GM18867 (cell line): ENCODE measurements at regions not wholly inside any gene's neighbourhood (a gene's known extent, or its start where the extent isn't known, plus 50 kb on each side); places are given as distances from the start of the nearest gene placed in this dataset.
"Not testable (repeated sequence)": the region's sequence is repeated elsewhere in the genome, so short reads cannot be mapped to it uniquely, and the experiment has no call there.

Experiments used
- ATAC-seq: cut with Tn5 transposase; IDR thresholded peaks from one replicate; pipeline ENCODE4 v1.9.1; 2021; ENCODE audit warnings: mild to moderate bottlenecking, moderate library complexity; ENCODE audit not compliant: unreplicated experiment

DNA sequence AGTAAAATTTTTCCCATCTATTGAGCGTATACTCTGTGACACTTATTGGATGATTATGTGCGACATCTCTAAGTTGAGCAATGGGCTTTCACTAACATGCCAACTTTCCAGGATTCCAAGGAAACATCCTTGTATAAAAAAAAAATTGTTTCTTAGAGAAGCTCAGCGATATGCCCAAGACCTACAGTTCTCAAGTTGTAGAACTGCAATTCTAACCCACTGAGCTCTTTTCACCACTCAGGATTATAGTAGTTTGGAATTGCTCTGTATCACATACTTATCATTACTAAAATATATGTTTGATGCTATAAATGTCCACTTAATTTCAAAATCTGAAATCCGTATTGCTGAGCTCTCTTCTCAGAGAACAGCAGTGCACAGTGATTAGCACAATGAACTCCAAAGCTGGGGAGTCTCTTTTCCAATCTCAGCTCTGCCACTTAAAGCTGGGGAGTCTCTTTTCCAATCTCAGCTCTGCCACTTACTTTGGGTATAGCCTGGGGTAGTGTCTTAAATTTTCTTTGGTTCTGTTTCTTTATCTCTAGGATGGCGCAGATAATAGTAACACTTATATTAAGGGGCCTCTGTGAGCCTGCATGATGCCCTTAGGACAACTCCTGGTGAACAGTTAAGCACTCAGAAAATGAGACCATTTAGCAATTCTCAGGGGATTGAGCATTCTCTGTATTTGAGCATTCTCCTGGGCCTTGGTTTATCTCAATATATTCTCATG, 1722.2 kb upstream of the AGA start:
- no peak for ATAC-seq

DNA sequence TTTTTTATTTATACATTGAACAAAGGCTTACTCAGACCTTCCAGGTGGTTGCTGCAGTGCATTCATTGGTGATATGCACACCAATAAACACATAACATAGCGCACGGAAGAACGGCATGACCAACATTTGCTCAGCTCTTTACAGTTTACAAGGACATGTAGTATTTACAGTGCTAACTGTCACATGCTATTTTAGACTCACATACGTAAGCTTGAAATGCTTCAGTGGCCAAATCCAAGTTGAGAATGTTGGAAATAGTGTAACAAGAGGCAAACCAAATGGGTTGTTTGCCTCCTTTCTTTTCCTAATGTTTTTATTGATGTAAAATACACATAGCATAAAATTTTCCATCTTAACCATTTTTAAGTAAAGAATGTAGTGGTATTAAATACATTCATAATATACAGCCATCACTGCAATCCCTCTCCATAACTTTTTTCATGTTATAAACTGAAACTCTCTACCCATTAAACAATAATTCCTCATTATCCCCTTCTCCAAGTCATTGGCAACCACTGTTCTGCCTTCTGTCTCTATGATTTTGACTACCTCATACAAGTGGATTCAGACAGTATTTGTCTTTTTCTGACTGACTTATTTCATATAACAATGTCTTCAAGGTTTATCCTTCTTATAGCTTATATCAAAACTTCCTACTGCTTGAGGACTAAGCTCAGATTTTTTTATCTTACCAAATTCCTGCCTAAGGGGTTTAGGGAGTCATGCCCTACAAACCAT, 1722.9 kb upstream of the AGA start:
- ATAC-seq: no peak

DNA sequence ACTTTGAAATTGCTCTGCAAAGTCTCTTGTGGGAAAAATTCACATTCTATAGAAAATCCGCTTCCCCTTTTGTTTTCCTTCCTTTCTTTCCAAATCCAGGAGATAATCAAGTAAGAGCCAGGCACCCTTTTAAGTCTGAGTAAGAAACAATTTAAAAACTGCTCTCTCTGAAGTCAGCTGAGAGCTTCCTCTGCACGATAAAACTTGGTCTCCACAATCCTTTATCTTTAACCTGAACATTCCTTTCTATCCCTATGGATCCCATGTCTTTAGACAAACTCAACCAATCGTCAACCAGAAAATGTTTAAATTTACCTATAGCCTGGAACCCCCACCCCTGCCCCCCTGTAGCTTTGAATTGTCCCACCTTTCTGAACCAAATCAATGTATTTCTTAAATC, 1723.6 kb upstream of the AGA start:
- no peak for ATAC-seq

DNA sequence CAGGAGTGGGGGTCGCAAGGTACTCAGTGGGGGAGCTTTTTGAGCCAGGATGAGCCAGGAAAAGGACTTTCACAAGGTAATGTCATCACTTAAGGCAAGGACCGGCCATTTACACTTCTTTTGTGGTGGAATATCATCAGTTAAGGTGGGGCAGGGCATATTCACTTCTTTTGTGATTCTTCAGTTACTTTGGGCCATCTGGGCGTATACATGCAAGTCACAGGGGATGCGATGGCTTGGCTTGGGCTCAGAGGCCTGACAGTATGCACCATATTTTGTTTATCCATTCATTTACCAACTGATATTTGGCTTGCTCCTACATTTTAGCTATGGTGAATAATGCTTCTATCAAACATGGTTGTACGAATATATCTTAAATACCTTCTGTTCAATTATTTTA, 1728.1 kb upstream of the AGA start:
- ATAC-seq: not testable (repeated sequence)

DNA sequence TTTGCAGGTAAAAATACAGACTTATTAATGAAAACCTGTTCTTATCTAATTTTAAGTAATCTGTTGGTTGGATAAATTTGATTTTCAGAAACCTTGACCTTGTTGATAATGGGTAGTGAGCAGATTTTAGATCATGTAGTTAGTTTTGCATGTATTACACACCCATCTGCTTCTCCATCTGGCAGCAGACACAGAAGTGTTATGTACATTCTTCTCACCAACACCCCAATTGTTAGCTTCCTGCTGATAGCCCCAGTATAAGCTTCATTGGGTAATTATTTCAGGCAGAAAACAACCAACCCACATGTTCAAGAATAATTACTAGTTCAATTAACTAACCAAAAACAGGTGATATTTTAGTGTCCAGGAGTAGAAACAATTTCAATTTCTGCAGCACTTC, 1740.5 kb upstream of the AGA start:
- ATAC-seq: no peak

DNA sequence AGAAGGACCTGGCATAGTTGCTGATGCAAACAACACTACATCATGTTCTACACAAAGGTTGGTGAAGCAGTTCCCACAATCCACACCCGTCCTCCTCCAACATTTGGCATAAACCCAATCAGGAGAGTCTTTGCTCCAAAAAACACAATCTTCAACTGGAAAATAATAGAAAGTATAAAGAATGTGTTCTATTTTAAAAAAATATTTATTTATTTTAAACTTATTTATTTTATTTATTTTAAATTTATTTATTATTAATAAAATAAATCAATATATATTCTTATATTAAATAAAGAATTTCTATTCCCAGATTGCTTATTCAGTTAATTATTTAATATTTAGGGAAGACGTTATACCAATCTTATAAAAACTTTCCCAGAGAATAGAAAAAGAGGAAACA, 1753.7 kb upstream of the AGA start:
- ATAC-seq: no peak

DNA sequence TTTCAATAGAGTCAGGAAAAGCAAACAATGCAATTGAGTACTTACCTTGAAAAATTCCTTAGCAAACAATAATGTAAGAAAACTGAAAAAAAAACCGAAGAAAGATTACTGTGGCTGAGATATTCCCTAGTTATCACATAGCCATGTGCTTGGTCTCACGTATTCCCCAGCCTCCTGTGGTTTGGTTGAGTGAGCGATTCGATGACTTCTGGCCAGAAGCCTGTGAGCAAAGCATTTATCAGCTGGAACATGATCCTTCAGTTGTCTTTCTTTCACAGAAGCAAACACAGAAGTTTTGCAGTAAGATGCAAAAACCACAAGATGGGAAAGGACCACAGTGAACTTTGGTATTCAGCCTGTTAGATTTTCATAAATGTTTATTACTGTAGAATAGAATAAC, 1754.3 kb upstream of the AGA start:
- ATAC-seq: no peak

DNA sequence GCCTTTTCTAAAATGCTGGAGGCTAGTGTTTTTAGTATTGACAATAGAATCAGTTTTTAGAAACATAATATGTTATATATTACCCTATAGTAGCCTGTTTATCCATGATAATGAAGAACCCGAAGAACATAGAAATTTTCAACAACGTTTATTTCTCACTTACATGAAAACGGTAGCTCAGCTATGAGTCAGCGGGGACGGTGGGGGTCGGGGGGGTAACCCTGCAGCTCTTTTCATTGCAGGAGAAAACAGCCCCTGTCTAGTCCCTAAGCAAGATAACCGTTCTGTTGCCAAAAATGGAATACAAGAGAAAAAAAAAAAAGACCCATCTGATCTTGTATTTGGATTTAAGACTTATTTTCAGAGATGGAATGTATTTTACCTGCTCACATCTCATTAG, 1758.4 kb upstream of the AGA start:
- ATAC-seq: no peak

DNA sequence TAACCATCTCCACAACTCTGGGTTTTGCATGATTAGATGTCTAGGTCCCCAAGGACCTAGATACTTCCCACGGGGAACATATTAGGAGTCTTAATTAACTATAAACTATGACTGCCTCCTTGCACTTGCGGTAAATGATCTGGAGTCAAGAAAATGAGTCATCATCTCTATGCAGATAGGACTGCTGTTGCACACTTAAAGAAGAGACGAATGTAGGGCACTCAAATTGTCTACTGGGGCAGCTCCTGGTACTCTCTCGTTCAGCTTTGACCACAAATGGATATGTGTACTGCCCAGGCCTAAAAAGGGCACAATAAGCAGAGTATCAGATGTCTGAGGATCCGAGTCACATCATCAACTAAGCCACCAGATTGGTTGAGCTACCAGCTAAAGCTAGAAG, 1783.4 kb upstream of the AGA start:
- ATAC-seq: no peak

DNA sequence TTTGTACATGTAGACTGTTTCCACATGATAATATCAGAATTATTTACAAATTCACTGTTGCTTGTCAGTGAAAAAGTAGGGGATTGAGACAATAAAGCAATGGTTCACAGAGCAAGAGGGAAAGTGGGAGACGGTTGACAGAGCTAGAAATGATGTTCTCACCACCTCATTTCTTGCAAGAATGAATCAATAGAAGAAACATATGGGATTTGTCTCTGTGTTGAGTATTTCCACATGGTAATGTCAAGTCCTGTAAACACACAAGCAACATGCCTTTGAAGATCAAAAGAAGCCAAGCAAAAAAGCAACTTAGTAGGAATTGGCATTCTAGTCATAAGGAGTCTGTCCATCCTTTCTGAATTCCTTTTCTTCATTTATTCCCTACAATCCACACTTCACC, 1806.6 kb upstream of the AGA start:
- ATAC-seq: no peak

DNA sequence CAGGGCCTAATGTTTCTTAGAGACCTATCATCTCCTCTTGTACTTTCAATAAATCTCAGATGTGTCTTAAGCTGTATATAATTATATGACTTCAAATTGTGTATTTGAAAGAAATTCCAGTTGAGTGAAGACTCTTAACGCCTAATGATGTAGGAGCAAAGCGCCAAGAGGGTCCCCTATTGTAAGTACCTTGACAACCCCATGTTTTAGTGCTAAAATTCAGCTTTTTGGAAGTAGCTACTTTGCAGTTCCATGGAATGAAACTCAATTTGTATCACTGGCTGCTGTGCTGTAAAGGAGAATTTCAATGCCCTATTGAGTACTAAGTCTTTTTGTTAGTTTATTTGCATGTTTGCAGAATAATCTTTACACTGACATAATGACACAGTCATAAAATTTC, 1826.6 kb upstream of the AGA start:
- no peak for ATAC-seq

DNA sequence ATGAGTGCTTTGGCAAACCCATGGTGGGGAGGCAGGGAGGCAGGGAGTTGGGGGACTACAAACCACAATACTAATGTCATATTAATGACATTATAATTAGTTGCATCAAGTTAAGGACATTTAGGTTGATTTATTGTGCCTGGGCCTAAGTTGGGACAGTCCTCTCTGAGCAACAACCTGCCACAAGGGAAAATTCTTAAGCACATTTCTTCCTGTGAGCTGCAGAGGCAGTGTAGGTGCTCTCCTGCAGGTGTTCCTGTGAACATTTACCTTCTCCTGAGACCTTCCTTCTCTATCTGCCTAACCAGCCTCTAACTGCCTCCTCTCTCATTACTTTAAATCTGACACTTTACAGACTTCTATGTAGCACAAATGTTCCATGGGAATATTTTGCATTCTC, 1830.0 kb upstream of the AGA start:
- no peak for ATAC-seq

DNA sequence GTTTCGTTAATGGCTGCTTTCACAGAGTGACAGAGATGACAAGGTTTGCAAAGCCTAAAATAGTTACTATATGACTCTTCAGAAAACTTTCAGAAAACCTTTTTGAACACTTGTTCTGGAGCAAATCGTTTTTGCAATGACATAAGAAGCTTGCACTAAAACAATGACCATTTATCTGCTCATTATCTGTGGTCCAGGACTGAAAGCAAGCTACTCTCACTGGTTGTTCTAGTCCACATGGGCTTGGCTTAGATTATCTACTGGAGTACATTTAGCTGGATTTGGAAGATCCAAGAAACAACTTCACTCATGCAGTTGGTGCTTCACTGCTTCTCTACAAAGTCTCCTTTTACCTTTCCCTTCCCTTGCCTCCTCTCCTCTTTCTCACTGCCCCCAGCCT, 1836.4 kb upstream of the AGA start:
- ATAC-seq: no peak

DNA sequence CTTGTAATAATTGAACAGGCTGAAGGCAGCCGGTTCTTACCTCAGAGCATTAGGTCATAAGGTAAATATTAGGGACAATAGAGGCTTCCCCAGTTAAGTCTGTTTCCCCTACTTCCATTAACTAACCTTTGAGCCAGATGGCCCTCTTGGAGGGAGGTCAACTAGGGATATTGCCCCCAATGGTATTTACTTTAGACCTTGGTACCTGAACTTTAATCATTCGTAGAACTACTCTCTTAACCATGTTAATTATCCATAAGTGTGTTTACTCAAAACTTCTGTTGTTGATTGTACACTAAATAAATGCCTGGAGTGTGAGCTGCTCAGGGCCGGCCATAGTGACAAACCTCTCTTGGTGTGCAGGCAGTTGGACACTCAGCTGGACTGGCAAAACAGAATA, 1843.5 kb upstream of the AGA start:
- no peak for ATAC-seq

DNA sequence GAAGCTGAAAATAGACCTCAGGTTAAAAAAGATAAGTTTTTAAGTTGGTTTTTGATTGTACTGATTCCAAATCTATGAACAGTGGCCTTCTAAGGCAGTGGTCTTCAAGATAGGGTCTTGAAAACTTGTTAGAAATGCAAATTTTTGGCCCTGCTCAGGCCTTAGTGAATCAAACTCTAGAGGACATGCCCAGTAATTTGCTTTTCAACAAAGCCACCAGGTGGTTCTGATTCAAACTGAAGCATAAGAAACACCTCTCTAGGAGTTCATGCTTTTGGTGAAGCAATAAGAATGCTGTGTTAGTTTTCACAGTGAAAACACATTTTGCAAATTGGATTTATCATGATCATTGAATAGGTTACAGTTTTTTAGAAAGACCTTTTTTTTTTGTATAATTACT, 1849.4 kb upstream of the AGA start:
- ATAC-seq: no peak

DNA sequence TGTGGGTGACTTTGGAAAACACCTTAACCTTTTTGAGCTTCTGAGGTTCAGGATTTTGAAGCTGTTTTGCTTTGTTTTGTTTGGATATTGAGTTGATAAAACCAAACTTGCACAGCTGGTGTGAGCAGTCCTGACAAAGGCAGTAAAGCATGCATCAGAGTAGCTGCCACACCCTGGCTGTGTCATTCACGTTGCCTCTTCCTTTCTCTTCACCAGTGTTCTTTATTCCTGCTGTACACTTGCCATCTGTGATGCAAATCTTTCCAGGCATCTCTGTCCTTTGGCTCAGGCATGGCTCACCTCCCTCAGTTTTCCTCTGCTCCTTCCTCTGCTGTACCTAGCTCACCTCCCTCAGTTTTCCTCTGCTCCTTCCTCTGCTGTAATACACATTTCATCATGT, 1850.2 kb upstream of the AGA start:
- ATAC-seq: no peak

DNA sequence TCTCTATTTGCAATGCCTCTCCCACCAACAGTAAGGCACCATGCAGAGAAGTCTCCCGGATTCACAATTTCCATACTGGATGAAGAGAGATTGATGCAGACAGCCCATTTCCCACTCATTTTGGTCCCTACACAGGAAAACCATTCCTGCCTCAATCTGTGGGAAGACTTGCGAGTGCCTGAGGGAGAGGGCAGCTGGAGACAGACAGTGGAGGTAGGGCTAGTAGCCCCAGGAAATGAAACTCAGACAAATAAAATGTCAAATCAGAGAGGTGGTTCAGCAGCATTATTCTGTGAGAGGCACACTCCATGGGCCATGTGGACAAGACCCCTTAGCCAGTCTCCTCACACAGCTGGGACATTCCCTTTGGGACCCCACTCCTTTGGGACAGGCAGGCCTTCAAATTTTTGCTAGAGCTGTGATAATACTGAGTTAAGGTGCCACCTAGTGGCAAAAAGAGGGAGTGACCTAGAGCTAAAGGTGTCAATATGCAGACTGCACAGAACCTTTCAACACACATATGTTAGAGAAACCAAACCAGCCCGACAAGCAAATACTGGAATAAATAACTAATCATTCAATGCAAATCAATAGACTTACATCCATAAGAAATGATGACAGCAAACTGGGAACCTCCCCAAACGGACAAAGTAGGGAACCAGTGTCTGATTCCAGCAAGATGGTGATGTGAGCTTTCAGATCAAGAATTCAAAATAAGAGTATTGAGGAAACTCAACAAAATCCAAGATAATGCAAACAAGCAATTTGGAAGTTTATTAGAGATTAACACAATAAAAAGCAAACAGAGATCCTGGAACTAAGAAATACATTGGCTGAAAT, 1865.3 kb upstream of the AGA start:
- peak; percentile 96 for ATAC-seq

DNA sequence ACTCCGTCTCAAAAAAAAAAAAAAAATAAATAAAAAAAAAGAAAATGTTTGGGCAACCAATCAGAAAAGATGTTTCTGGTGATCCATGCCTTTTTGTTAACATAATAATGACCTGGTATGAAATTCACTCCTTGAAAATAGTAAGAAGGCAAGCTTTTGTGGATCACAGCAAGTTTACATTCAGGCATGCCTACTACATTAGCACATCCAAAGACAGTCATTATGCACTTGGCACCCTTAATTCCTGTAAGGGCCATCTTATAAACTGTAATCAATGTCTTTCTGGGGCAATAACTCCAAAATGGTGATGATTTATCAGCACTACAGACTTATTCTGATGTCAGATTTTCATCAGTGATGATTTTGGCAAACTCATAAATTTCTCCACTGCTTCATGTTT, 1871.6 kb upstream of the AGA start:
- ATAC-seq: no peak

DNA sequence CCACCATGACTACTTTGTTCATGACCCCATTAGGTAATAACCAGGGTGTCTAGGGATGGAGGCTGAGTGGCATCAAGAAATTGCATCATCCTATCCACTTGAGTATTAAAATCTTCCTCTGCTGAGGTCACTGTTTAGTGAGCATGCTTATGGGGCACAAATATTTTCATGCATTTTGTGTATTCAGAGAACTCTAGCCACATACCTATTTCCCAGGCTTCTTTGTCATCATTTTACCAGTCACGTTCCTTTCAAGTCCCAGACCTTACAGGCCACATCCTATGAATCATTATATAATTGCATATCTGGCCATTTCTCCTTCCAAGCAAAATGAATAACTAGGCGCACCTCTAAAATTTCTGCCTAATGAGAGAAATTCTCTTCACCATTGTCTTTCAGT, 1882.9 kb upstream of the AGA start:
- no peak for ATAC-seq

DNA sequence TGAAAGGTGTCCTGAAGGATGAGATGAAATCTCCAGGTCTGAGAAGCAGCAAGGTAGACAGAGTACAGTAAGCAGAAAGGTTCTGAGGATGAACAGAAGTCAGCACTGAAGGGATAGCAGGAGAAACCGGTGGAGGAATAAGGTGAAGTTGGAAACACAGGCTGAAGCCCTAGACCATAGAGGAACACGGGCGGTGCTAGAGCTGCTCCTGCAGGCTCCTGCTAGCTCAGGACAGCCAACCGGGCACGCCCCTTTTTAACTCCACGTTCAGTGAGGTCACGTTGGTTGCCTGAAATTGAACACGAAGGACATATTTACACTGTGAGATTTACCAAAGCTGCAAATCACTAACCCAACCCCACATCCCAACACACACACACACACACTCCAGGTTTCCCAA, 1886.4 kb upstream of the AGA start:
- no peak for ATAC-seq

DNA sequence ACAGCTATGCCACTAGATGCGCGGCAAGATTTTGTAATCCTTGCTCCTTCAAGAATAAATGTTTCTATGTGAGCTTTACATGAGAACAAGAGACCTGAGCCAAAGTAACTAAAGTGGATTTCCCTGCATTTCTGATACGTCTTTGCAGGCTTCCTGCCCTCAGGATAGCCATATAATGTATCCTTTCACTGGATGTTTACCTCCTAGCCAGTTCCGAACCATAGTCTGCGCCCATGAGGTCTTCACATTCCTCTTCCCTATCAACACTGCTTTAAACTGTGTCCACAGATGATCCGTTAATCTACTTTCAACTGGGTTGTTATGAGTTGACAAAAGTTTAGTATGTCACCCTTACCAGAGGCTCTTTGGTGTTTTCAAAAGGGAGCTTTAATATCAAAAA, 1889.1 kb upstream of the AGA start:
- no peak for ATAC-seq

DNA sequence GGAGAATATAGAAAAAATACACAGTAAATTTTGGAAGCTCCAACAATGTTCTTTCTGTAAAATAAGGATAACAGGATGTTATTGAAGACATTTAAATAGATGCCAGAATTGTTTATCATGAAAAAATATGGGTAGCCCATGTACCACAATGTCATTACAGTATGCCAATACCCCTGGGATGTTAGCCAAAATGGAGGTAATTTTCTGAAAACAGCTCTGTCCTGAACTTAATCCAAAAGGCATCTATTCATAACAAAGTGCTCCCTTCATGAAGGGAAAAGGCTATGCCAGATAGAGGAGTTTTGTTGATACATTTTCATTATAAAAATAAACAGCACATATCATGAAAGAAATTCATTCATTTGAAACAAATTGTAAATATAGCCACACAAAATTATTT, 1902.6 kb upstream of the AGA start:
- ATAC-seq: no peak
